Stimulated activated CD4-positive, alpha-beta T cell treated with anti-CD3 and anti-CD28 coated beads, Interleukin-2, amount 100 ng/mL, for 4 hours (primary cell): ENCODE measurements at regions not wholly inside any gene's neighbourhood (a gene's known extent, or its start where the extent isn't known, plus 50 kb on each side); places are given as distances from the start of the nearest gene placed in this dataset.

Source experiments
- DNase-seq: peaks from one replicate; pipeline ENCODE4 v3.0.0-alpha.2; 2020; ENCODE audit warnings: low read depth

- no peak for DNase-seq
Measured at GRCh38 chr13:80033951-80034350, 307.0 kb downstream of the SPRY2 start.

GRCh38 chr13:80033286-80033685, 307.6 kb downstream of the SPRY2 start:
- no peak for DNase-seq

GRCh38 chr13:80030491-80030890, 310.4 kb downstream of the SPRY2 start:
- DNase-seq = no peak

DNA sequence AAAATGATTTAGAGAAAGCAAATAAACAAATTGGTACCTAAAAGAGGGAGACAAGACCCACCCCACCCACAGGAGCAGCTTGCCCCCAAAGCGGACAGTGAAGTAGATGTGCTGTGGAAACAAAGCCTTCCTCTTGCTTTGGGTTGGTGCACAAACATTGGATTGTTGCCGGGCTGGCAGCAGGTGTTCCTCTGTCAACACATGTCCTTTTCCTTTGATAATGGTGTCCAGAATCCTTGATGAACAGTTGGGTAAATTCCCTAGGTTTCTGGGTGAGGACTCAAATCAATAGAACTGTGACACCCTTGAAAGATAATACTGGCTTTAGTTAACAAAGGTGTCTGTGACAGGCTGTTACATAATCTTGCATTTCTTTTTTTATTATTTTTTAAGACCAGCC, 311.8 kb downstream of the SPRY2 start:
- DNase-seq = no peak

GRCh38 chr13:80022146-80022545, 318.8 kb downstream of the SPRY2 start:
- DNase-seq = no peak

DNA sequence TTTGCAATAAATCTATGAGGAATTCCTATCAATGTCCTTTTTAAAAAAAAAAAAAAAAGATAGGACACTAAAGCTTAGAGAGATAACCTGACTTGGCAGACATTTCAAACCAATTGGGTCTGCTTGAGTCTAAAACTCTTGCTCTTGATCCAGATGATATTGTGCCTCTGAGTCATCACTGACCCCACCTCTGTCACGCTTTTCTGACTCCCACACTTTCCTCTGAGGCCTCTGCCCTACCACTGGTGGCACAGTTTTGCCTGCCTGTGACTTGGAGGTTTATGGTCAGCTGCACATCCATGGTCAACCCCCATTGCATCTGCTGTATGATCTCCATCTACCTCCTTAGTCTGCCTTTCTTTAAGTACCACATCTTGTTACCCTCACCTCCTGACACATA, 328.7 kb downstream of the SPRY2 start:
- DNase-seq = no peak

DNA sequence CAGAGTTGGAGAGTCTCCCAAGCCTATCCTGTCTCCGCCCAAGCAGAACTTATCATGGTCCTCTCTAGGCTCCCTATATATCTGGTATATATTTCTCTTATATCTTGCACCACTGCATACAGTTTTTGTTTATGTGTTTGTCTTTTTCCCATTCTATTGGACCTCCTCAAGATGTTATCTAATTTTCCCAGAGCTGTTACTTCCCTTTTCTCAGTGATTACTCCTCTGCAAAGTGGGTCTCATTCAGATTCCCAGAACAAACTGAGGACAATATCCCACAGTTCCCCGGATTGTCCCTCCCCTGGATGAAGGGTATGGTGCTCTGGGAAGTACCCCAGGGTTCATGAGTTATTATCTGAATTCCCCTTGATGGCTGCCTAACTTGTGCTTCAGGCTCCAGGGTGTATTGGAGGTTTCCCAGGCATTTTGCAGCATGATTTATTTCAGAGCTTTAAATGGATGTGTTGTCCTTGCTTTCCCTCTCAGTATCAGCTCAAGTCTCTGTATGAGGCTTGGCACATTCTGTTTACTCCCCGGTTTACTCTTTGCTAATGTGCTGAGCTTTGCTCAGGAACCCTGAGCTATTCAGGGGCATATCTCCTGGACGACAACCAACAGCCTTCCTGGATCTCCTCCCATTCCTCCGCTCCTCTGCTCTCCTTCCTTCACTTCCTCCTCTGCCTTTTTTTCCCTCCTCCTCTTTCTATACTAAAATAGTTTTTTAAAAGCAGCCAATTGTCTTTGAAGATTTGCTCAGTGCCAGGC, 329.3 kb downstream of the SPRY2 start:
- no peak for DNase-seq

DNA sequence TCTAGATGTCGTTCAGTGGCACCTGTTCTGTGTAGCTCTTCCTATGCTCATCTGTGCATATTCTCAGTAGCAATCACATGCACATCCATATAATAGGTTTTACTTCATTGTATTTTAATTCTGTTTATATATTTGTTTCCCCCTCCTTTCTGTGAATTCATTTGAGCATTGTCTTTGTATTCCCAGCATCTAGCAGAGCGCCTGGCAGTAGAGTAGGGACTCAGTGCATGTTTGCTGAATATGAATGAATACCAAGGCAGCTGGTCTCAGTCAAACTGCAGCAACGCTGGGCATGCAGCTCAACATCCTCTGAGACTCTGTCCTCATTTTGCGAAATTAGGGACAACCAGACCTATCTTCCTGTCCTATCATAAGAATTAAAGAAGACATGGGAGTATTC, 330.1 kb downstream of the SPRY2 start:
- no peak for DNase-seq

- DNase-seq = no peak
Measured at GRCh38 chr13:80010286-80010831, 330.6 kb downstream of the SPRY2 start.

- no peak for DNase-seq
Measured at GRCh38 chr13:80009760-80010159, 331.2 kb downstream of the SPRY2 start.

DNA sequence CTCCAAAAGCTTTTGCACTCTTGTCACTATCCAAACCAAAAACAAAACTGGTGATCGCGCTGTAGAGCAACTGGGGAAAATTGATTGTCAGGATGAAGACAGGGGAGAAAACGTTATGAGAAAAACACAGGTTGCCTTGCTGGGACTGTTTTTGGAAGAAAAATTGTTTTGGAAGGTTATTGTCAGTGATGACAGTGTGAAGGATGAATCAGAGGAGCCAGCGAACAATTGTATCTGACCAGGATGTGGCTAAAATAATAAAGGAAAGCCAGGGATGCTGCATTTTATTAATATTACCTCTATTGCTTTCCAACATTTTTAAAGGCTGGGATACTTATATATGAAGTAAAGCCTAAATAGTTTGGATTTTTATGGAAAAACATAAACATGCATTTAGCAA, 334.0 kb downstream of the SPRY2 start:
- no peak for DNase-seq

DNA sequence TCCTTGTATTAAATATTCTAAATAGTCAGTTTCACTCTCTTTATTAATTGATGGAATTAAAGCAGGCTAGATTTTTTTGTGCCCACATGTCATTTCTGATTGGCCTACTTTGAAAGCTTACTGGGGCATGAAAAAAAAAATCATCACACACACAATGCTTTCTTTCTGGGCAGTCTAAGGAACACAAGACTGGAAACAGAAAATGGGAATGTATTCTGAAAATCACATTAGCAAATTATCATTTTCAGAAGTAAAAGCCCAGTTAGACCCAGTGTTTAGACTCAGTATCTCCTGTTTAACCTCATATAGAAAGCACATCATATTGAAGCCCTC, 339.4 kb downstream of the SPRY2 start:
- no peak for DNase-seq

GRCh38 chr13:80000684-80001509, 340.0 kb downstream of the SPRY2 start:
- no peak for DNase-seq

GRCh38 chr13:79999601-80000000, 341.3 kb downstream of the SPRY2 start:
- no peak for DNase-seq

- DNase-seq = no peak
Measured at GRCh38 chr13:79998381-79998880, 342.5 kb downstream of the SPRY2 start.

DNA sequence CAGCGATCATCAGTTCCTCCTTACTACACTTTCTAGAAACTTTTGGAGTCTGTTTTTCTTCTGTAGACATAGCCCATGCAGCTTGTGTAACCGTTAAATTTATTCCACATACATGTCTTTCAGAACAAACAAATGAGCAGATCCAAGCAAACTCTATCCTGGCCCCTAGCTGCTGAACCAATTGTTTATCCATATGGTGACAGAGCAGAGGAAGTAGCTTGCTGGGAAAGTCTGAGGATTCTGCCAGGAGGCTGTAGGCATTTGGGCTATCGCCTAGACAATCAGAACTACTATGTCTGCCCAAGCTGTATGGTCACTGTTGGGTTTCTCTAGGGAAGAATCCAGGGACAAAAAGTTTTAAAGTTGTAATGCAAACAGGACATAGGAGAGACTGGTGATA, 343.7 kb downstream of the SPRY2 start:
- no peak for DNase-seq

- no peak for DNase-seq
Measured at GRCh38 chr13:79995334-79995733, 345.6 kb downstream of the SPRY2 start.

DNA sequence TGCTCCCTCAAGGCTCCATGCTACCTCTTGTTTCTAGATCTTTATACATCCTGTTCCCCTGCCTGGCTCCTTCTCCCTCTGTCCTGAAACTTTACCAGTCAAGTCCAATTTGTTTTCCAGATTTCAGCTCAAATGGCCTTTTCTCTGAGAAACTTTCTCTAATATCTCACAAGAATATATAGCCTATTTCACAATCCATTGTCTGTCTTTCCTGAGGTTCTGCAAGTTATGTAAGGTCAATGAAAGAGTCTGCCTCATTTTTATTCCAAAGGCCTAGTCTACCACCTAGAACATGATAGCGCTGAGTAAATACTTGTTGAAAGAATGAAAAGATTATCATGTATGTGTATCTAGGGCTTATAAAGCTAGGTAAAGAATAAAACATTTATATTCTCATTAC, 348.8 kb downstream of the SPRY2 start:
- no peak for DNase-seq

DNA sequence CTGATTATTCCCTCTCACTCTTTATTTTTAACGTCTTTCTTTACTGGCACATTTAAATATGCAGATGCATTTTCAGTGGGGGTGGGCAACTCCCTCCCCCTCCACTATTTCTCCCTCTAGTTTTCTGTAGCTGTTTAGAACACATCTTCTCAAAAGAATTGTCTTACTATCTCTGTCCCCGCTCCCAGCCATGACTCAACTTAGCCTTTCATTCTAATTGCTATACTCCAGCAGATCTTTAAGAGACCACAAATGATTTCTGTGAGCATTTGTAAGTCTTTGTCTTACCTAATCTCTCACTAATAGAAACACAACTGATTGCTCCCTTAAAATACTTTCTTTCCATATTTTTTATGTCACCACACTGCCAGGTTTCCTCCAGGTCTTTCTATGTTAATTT, 350.9 kb downstream of the SPRY2 start:
- no peak for DNase-seq

GRCh38 chr13:79989217-79989661, 351.7 kb downstream of the SPRY2 start:
- DNase-seq = no peak

DNA sequence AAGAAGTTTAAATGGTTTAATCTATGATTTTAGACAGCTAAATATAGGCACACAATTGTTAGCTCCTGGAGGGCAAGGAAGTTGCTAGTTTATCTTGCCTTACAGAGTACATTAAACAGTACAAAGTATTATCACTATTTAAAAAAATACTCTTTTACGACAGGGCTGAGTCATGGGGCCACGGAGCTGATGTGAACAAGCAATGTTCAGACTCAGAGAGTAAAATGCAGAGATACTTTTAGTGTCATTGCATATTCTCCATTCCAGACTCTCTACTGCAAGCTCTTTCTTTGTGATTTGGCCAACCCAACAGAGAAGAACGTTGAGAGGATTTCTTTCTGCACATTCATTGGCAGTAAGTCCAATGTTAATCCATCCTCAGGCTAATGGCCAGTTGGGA, 352.4 kb downstream of the SPRY2 start:
- no peak for DNase-seq

DNA sequence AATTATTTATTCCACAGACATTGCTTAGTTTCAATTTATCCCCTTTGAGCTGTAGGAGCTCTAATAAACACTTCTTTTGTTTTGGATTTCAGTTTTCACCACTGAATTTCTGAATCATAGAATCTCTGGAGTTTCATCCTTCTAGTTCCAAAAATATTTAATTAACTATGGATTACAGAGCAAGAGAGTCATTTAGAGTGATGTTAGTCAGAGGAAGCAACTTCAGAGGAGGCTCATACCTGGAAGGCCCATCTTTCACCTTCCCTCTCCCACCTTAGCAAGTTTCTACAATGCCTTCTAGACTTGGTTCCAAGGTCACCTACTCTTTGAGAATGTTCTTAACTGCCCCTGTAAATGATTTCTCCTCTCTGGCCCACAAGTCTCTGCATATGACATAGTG, 353.2 kb downstream of the SPRY2 start:
- DNase-seq = no peak

- DNase-seq = no peak
Measured at GRCh38 chr13:79987323-79987722, 353.6 kb downstream of the SPRY2 start.
